Cardiac muscle cell (in vitro differentiated cells and primary cell): ENCODE measurements at regions not wholly inside any gene's neighbourhood (a gene's known extent, or its start where the extent isn't known, plus 50 kb on each side); places are given as distances from the start of the nearest gene placed in this dataset.

ENCODE experiments used
- DNase-seq, 2 donors: peaks; one replicate each; pipeline versions ENCODE4 v3.0.0 to v3.0.0-alpha.2; 2010 to 2017; ENCODE audit warnings: low read depth in 1 of 2, low spot score in 1 of 2
- H3K27ac ChIP-seq: fragments of 200-600 bp; sonication (generic); 2 replicates; pipeline ENCODE4 v1.5.1; 2016
- H3K27me3 ChIP-seq: fragments of 200-600 bp; sonication (generic); 2 replicates; pipeline ENCODE4 v1.6.0; 2016; ENCODE audit warnings: control low read depth
- H3K36me3 ChIP-seq: fragments of 200-600 bp; sonication (generic); 2 replicates; pipeline ENCODE4 v1.5.1; 2016; ENCODE audit warnings: control low read depth
- H3K4me1 ChIP-seq: fragments of 200-600 bp; sonication (generic); 2 replicates; pipeline ENCODE4 v1.8.1; 2017; ENCODE audit warnings: low read depth, mild to moderate bottlenecking, mixed run types
- H3K4me3 ChIP-seq: fragments of 200-600 bp; sonication (generic); 2 replicates; pipeline ENCODE4 v1.5.1; 2016; ENCODE audit warnings: mild to moderate bottlenecking
- H3K9me3 ChIP-seq: fragments of 200-600 bp; sonication (generic); 2 replicates; pipeline ENCODE4 v1.5.1; 2017; ENCODE audit warnings: low read depth, mild to moderate bottlenecking, control low read depth
- CTCF ChIP-seq: IDR thresholded peaks from 2 replicates; pipeline ENCODE4 v1.5.1; 2012; ENCODE audit warnings: low read depth, mild to moderate bottlenecking, low read length

GRCh38 chr16:35174016-35174415, 1714.6 kb downstream of the TP53TG3F start:
- Histone ChIP-seq H3K27me3 (no peaks in the 10 kb centered on the region), H3K36me3 (no peaks in the 10 kb centered on the region), H3K4me1 (no peaks in the 10 kb centered on the region), H3K9me3 (no peaks in the 10 kb centered on the region), H3K4me3 (no peak overlapping the region), H3K27ac (no peak overlapping the region)
- TF ChIP-seq CTCF, result no peak
- no peak for DNase-seq

- no peak for DNase-seq
- Histone ChIP-seq H3K4me3 (no peak overlapping the region), H3K4me1 (no peaks in the 10 kb centered on the region), H3K36me3 (no peaks in the 10 kb centered on the region), H3K27ac (no peak overlapping the region), H3K9me3 (no peaks in the 10 kb centered on the region), H3K27me3 (no peaks in the 10 kb centered on the region)
- TF ChIP-seq CTCF, result no peak
Observed at GRCh38 chr16:35176449-35176848, 1717.0 kb downstream of the TP53TG3F start.

GRCh38 chr16:35177851-35178250, 1718.4 kb downstream of the TP53TG3F start:
- DNase-seq, result no peak
- H3K36me3 ChIP-seq, result no peaks in the 10 kb centered on the region
- H3K4me3 ChIP-seq, result no peak overlapping the region
- no peaks in the 10 kb centered on the region for H3K4me1 ChIP-seq
- TF ChIP-seq CTCF, result no peak
- no peaks in the 10 kb centered on the region for H3K9me3 ChIP-seq
- no peak overlapping the region for H3K27ac ChIP-seq
- no peaks in the 10 kb centered on the region for H3K27me3 ChIP-seq

- no peaks in the 10 kb centered on the region for H3K9me3 ChIP-seq
- H3K4me3 ChIP-seq, result no peak overlapping the region
- DNase-seq, result no peak
- no peaks in the 10 kb centered on the region for H3K27me3 ChIP-seq
- no peak overlapping the region for H3K27ac ChIP-seq
- no peak for TF ChIP-seq CTCF
- no peaks in the 10 kb centered on the region for H3K36me3 ChIP-seq
- H3K4me1 ChIP-seq, result no peaks in the 10 kb centered on the region
Observed at GRCh38 chr16:35180970-35181369, 1721.6 kb downstream of the TP53TG3F start.

GRCh38 chr16:35181422-35182030, 1722.1 kb downstream of the TP53TG3F start:
- H3K27me3 ChIP-seq, result no peaks in the 10 kb centered on the region
- no peaks in the 10 kb centered on the region for H3K36me3 ChIP-seq
- no peak for TF ChIP-seq CTCF
- no peak for DNase-seq
- no peaks in the 10 kb centered on the region for H3K9me3 ChIP-seq
- no peak overlapping the region for H3K27ac ChIP-seq
- no peaks in the 10 kb centered on the region for H3K4me1 ChIP-seq
- no peak overlapping the region for H3K4me3 ChIP-seq
